HG02943 (cell line): ENCODE measurements at regions not wholly inside any gene's neighbourhood (a gene's known extent, or its start where the extent isn't known, plus 50 kb on each side); places are given as distances from the start of the nearest gene placed in this dataset.
"Not testable (repeated sequence)": the region's sequence is repeated elsewhere in the genome, so short reads cannot be mapped to it uniquely, and the experiment has no call there.

Experiments
- ATAC-seq: cut with Tn5 transposase; IDR thresholded peaks from one replicate; pipeline ENCODE4 v1.9.1; 2021; ENCODE audit warnings: mild to moderate bottlenecking, low read depth, moderate library complexity; ENCODE audit not compliant: unreplicated experiment

DNA sequence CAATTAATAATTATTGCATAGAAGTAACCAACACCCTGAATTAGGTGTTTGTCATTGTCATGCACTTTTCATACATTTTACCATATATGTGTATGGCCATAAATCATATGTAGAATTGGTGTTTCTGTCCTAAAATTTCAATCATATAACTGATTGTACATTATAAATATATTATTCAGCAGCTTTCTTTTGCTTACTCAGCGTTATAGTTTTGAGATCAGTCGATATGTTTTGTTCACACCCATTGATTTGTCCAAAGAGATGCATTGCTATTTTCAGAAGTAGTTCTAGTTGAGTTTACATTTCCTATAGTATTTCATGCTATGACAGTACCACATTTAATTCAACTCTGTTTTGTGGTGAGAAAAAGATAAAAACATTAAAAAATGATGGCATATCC, 50.5 kb upstream of the PARP4 start:
- ATAC-seq, result no peak

- not testable (repeated sequence) for ATAC-seq
Observed at GRCh38 chr13:24563971-24564370, 51.4 kb upstream of the PARP4 start.

- no peak for ATAC-seq
Observed at GRCh38 chr13:24564881-24565280, 52.3 kb upstream of the PARP4 start.

GRCh38 chr13:24567593-24567992, 55.0 kb upstream of the PARP4 start:
- not testable (repeated sequence) for ATAC-seq

DNA sequence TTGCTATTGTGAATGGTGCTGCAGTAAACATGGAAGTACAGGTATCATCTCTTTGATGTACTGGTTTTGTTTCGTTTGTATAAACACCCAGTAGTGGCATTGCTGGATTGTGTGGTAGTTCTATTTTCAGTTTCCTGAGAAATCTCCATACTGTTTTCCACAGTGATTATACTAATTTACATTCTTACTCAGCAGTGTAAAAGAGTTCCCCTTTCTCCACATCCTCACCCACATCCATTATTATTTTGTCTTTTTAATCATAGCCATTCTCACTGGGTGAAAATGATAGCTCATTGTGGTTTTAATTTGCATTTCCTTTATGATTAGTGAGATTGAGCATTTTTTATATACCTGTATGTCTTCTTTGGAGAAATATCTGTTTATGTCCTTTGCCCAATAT, 62.3 kb upstream of the PARP4 start:
- ATAC-seq, result no peak

- ATAC-seq, result not testable (repeated sequence)
Observed at GRCh38 chr13:24580315-24580714, 67.7 kb upstream of the PARP4 start.

DNA sequence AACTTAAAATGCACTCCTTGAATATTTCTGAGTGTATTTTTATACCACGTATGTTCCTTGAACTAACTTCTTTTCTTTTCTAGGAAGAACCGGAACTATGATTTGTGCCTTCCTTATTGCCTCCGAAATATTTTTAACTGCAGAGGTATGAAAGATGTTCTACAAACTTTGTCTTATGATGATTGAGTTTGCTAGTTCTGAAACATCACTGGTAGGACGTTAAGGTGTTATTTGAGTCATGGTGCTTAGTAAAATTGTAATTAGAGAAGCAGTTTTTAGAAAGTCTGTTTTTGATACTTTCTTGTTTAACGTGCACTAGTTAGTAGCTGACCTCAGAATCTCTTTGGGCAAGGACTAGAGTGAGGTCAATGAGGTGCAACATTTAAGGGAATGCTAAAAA, 69.0 kb upstream of the PARP4 start:
- not testable (repeated sequence) for ATAC-seq

DNA sequence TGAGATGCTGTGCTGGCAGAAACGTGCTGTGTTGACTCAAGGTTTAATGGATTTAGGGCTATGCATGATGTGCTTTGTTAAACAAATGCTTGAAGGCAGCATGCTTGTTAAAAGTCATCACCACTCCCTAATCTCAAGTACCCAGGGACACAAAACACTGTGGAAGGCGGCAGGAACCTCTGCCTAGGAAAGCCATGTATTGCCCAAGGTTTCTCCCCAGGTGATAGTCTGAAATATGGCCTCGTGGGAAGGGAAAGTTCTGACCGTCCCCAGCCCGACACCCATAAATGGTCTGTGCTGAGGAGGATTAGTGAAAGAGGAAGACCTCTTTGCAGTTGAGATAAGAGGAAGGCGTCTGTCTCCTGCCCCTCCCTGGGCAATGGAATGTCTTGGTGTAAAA, 79.1 kb upstream of the PARP4 start:
- ATAC-seq, result not testable (repeated sequence)

DNA sequence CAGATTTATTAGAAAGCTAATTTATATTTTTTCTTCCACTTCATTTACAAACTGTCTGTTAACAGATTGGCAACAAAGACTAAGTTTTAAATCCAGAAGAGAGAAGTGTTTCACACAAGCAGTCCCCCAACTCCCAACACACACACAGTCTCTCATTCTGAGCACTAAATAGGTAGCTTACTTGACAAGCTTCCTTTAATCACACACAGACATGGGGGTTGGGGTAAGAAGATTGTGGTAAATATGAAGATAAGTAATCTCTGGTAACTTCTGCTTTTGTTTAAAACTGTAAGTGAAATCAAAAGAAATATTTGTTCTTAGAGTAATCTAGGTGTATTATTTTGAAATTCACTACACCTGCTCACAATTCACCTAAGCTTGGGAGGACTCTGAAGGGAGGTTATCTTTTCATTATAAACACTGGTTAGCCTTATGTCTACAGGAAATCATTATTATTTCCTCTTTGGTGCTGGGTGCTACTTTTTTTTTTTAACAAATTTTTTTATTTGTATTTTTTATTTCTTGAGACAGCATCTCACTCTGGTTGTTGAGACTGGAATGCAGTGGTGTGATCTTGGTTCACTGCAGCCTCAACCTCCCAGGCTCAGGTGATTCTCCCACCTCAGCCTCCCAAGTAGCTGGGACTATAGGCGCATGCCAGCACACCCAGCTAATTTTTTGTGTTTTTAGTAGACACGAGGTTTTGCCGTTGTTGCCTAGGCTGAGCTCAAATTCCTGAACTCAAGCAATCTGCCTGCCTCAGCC, 82.1 kb upstream of the ATP12A start:
- ATAC-seq, result not testable (repeated sequence)

- ATAC-seq, result not testable (repeated sequence)
Observed at GRCh38 chr13:24599019-24599791, 81.0 kb upstream of the ATP12A start.

DNA sequence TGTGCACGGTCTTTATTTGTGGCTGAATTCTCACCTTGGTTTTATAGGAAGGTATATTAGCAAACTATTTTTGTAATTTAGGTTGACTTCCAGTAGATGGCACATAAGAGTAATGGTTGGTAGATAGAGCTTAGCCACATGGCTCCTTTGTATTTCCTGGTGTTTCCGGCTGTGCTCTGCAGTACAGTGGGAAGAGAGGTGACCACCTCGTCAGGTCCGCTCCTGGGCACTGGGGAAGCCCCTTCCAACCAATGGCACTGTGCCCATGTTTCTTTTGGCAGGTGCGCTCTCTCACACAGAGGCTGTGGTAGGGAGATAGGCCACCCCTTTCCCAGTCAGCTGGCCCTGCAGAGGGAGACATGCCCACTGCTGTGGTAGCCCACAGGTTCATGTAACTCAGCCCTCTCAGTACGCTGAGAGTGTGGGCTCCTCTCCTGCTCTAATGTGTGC, 74.3 kb upstream of the ATP12A start:
- no peak for ATAC-seq

DNA sequence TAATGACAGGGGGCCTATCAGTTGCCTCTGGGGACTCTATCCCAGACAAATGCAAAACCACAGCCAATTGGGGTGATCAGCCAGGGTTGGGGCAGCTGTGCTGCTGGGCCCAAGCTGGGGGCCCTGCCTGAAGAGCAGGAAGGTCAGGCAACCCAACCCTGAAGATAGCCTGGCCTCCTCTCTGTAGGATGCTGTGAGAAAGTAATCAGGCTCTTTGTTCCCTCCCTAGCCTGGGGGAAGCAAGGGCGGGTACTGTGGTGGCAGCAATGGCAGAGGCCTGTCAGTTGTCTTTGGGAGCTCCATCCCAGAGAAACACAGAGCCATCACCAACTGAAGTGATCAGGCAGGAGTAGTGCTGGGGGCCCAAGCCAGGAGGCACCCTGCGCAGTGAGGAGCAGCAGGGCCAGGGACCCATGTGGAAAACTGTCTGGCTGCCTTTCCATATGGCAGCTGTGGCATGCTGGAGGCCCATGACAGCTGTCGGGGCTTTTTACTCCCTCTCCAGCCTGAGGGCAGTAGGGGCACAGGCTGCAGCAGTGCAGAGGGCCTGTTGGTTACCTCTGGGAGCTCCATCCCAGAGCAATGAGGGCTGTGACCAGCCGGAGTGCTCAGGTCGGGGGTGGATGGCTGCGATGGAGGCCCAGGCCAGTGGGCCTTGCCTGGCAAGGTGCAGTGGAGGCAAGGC, 73.6 kb upstream of the ATP12A start:
- ATAC-seq, result no peak

DNA sequence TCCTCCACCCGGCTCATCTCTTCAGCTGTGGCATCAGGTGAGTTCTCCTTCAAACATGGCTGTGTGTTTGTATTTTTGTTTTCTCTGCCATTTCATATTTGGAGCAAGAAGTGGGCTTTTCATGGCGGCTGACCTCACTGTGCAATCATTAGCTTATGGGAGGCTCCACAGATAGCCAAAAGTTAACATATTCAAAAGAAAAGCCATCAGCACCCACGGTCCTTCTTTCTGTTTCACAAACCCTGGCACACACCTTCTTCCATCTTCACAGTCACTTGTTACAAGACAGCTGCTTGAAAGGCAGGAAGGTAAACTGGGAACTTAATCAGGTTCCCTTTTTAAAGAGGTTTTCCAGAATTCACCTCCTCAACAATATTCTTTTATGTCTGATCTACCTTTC, 69.3 kb upstream of the ATP12A start:
- no peak for ATAC-seq

- ATAC-seq, result no peak
Observed at GRCh38 chr13:24612726-24613125, 67.5 kb upstream of the ATP12A start.

- no peak for ATAC-seq
Observed at GRCh38 chr13:24613128-24613527, 67.1 kb upstream of the ATP12A start.

DNA sequence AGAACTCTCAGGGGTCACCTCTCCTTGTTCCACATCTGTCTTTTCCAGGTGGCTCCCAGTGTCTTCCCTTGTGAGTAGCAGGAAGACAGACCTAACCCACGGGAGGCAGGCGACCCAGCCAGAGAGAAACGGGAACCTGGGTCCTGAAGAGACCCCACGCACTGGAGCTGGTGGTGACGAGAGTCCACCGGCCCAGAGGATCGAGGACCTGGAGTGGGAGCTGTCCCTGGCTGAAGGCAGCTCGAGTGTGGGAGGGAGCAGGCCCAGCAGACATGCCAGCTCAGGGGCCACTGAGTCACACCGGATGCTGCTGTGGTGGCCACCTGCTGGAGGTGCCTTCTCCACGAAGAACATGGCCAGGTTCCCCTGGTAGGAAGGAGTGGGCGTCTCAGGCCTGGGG, 66.5 kb upstream of the ATP12A start:
- ATAC-seq, result no peak

GRCh38 chr13:24614306-24615080, 65.7 kb upstream of the ATP12A start:
- no peak for ATAC-seq

DNA sequence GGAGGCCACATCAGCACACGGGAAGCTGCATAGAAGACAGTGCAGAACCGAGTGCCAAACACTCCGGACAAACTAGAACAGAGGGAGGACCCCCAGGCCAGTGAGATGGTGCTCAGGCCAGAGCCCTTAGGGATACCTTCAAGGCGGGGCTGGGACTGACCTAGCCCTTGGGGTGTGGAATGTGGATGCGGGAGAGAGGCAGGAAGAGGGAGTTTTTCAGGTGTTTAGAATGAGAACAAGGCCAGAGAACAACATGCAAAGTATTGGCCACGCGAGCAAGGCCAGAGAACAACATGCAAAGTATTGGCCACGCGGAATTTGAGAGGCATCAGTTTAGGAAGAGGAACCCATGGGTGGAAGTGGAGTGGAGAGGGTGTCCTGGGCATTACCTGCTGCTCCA, 65.1 kb upstream of the ATP12A start:
- ATAC-seq, result no peak

DNA sequence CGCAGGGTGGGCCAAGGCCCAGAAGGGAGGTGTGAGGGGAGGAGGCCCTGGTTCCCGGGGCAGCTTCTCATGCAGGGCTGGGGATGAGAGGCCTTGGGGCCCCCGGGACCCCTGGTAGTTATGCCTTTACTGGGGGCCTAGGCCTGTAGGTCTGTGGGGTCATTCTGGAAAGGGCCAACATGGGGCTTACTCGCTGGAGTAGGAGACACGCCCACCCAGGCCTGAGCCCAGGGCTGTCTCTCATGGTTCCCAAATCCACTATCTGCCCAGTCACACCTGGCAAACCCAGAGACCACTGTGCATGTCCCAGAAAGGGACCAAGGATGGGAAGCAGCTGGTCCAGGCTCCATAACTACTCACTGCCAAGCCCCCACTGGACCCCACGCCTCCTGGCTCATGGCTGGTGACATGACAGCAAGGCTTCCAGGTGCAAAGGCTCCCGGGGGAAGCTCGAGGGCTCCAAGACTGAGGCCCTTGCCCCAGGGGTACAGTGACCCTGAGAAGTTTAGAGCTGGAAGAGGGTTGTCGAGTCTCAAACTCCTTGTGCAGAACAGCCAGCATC, 64.2 kb upstream of the ATP12A start:
- no peak for ATAC-seq

DNA sequence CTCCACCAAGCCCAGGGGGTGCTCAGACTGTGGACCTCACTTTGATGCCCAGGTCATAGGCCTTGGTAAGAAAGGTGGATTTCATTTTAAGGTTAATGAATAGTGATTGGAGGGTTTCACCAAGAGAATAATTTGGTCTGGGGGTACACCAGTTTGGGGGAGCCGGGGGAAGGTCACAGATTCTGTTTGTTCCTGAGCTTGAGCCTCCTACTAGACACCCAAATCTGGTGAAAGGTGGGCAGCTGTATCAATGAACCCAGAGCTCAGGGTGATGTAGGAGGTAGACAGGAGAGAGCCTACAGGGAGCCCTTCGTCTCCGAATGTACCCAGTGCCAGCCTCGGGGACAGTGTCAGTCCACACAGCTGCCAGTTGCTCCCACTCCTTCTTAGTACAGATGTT, 63.7 kb upstream of the ATP12A start:
- no peak for ATAC-seq
